Heart left ventricle (tissue), 16 donors: ENCODE measurements at regions not wholly inside any gene's neighbourhood (a gene's known extent, or its start where the extent isn't known, plus 50 kb on each side); places are given as distances from the start of the nearest gene placed in this dataset.
A peak's percentile ranks its signal among the peaks of the same experiment; 100 is the strongest.

ENCODE experiments used
- ATAC-seq, 4 donors: fragments of 200-7000 bp; cut with Tn5 transposase; one replicate each; pipeline ENCODE4 v1.9.1; 2020 to 2022; ENCODE audit warnings: moderate library complexity in 4 of 4, mild to moderate bottlenecking in 3 of 4, moderate number of reproducible peaks in 1 of 4
- DNase-seq, 5 donors: peaks; one replicate each; pipeline ENCODE4 v3.0.0-alpha.2; 2020
- H3K27ac ChIP-seq, 12 donors: fragments of 200-600 bp; sonication (generic) in 4 of 12; one replicate each; pipeline versions ENCODE4 v1.5.0 to v1.8.0; 2016 to 2022; ENCODE audit warnings: mild to moderate bottlenecking in 2 of 12
- H3K27me3 ChIP-seq, 9 donors: fragments of 200-600 bp; sonication (generic) in 2 of 9; one replicate each; pipeline versions ENCODE4 v1.5.1 to v1.8.0; 2016 to 2022; ENCODE audit warnings: mild to moderate bottlenecking in 3 of 9
- H3K36me3 ChIP-seq, 9 donors: fragments of 200-600 bp; sonication (generic) in 2 of 9; one replicate each; pipeline versions ENCODE4 v1.5.0 to v1.8.0; 2018 to 2022; ENCODE audit warnings: mild to moderate bottlenecking in 2 of 9
- H3K4me1 ChIP-seq, 12 donors: fragments of 200-600 bp; sonication (generic) in 4 of 12; one replicate each; pipeline versions ENCODE4 v1.5.0 to v1.8.0; 2016 to 2022; ENCODE audit warnings: mild to moderate bottlenecking in 3 of 12
- H3K4me3 ChIP-seq, 12 donors: fragments of 200-600 bp; sonication (generic) in 4 of 12; one replicate each; pipeline versions ENCODE4 v1.5.0 to v1.8.0; 2017 to 2022; ENCODE audit warnings: mild to moderate bottlenecking in 9 of 12, moderate library complexity in 4 of 12
- H3K9me3 ChIP-seq, 12 donors: fragments of 200-600 bp; sonication (generic) in 4 of 12; one replicate each; pipeline versions ENCODE4 v1.5.0 to v1.8.0; 2016 to 2022; ENCODE audit warnings: mild to moderate bottlenecking in 1 of 12
- CTCF ChIP-seq, 12 donors: fragments of 200-600 bp; sonication (generic) in 4 of 12; IDR thresholded peaks; one replicate each; pipeline versions ENCODE4 v1.5.0 to v1.8.0; 2018 to 2022; ENCODE audit warnings: antibody characterized with exemption in 12 of 12, mild to moderate bottlenecking in 5 of 12
- POLR2A ChIP-seq, 2 donors: fragments of 450-650 bp; IDR thresholded peaks; one replicate each; pipeline ENCODE4 v1.6.1; 2017; ENCODE audit warnings: antibody characterized with exemption in 2 of 2, mild to moderate bottlenecking in 2 of 2, moderate library complexity in 2 of 2
- WGBS, 4 donors: extraction: QIAGEN DNeasy Blood & Tissue Kit in 2 of 4; methylation state at CpG; one replicate each; pipeline versions ENCODE4 v1.1.5 to v1.1.7; 2013 to 2018; 5-methylcytosine and 5-hydroxymethylcytosine counted together
- intact Hi-C, 10 donors: fragments of 100-400 bp; cut with DNase I; formaldehyde crosslinking; loops; one replicate each; pipeline versions ENCODE4 v1.11.1 to v1.14.2; 2022
- donor health status: ischemic (EF 13 %, LVEDD 7.1; RV severe dilation, severe dysfunction).
- donor health status: healthy with polysubstance abuse.
- donor health status: DM: no; HTN: yes; CAD: no.
- donor health status: DM: no; HTN: no; CAD: no.
- donor health status: ischemic (EF 25% LVEDD 6.9; RV normal size, moderate dysfunction).
- donor health status: ischemic (EF 25% LVEDD 5.7; RV mildly dilated, moderate dysfunction).
- donor health status: healthy.
- donor health status: DM: yes; HTN: yes; CAD: no.
- donor health status: ischemic (EF 35%, LVEDD 5.7; RV mildly dilated, moderate dysfunction).
- donor health status: nonischemic (EF 11% LVEDD 7.7; RV severe dilation, severe dysfunction).
- donor health status: DM: yes; HTN: yes; CAD: no.
- donor health status: PGD.
- donor health status: ischemic (EF 29% LVEDD 5.4; RV normal size, mild dysfunction).
- donor health status: nonischemic (EF 23%, LVEDD 6.1; RV moderate dilation, normal function).

GRCh38 chr5:66454186-66455078 is 141.8 kb upstream of the MAST4 start:
- Histone ChIP-seq H3K27me3 (no peaks in the 10 kb centered on the region), H3K4me3 (peak overlapping the region in 5 of 12 donors; percentile 1 to 44 (median 12)), H3K36me3 (no peaks in the 10 kb centered on the region), H3K27ac (peak overlapping the region in 1 of 12 donors; percentile 52), H3K9me3 (peaks cover 0 to 11% (median 0%) of the 10 kb centered on the region in 12 donors), H3K4me1 (peaks cover 0 to 16% (median 2%) of the 10 kb centered on the region in 12 donors)
- 46 to 61% (median 56%) methylated on average over 13 of the region's 13 CpGs for WGBS, 4 donors
- DNase-seq: no peak
- ATAC-seq: peak in 2 of 4 donors; percentile 28 to 65
- intact Hi-C loops: no loop called here
- TF ChIP-seq CTCF (IDR thresholded peaks at IDR 0.05) (no peak), POLR2A (IDR thresholded peaks at IDR 0.05) (no peak)

- DNase-seq: no peak
- ATAC-seq: no peak
- Histone ChIP-seq H3K4me1 (peaks cover 0 to 4% (median 0%) of the 10 kb centered on the region in 12 donors), H3K36me3 (no peaks in the 10 kb centered on the region), H3K9me3 (no peaks in the 10 kb centered on the region), H3K27me3 (no peaks in the 10 kb centered on the region), H3K4me3 (no peak overlapping the region), H3K27ac (no peak overlapping the region)
- intact Hi-C loops: no loop called here
- TF ChIP-seq CTCF (IDR thresholded peaks at IDR 0.05) (no peak), POLR2A (IDR thresholded peaks at IDR 0.05) (no peak)
- 76 to 95% (median 93%) methylated on average over 3 of the region's 3 CpGs for WGBS, 4 donors
These were observed 136.5 kb upstream of the MAST4 start for GRCh38 chr5:66459728-66460127.

GRCh38 chr5:66467564-66467963 is 128.6 kb upstream of the MAST4 start:
- H3K9me3 ChIP-seq: peaks cover 0 to 32% (median 8%) of the 10 kb centered on the region in 12 donors
- ATAC-seq: no peak
- WGBS, 4 donors: 80 to 92% (median 90%) methylated on average over 4 of the region's 4 CpGs
- intact Hi-C loops: no loop called here
- TF ChIP-seq POLR2A (IDR thresholded peaks at IDR 0.05): no peak
- no peak for TF ChIP-seq CTCF (IDR thresholded peaks at IDR 0.05)
- H3K36me3 ChIP-seq: no peaks in the 10 kb centered on the region
- DNase-seq: no peak
- H3K27ac ChIP-seq: no peak overlapping the region
- H3K4me3 ChIP-seq: no peak overlapping the region
- no peaks in the 10 kb centered on the region for H3K4me1 ChIP-seq
- no peaks in the 10 kb centered on the region for H3K27me3 ChIP-seq

- Histone ChIP-seq H3K27ac (no peak overlapping the region), H3K36me3 (no peaks in the 10 kb centered on the region), H3K4me3 (no peak overlapping the region), H3K27me3 (no peaks in the 10 kb centered on the region), H3K9me3 (peaks cover 0 to 32% (median 8%) of the 10 kb centered on the region in 12 donors), H3K4me1 (no peaks in the 10 kb centered on the region)
- intact Hi-C loops: no loop called here
- ATAC-seq: no peak
- 94 to 99% (median 96%) methylated on average over 1 of the region's 1 CpG for WGBS, 4 donors
- DNase-seq: no peak
- TF ChIP-seq POLR2A (IDR thresholded peaks at IDR 0.05) (no peak), CTCF (IDR thresholded peaks at IDR 0.05) (no peak)
These were observed 126.5 kb upstream of the MAST4 start for GRCh38 chr5:66469684-66470083.
